ENCODE measurements at regions not wholly inside any gene's neighbourhood (a gene's known extent, or its start where the extent isn't known, plus 50 kb on each side); places are given as distances from the start of the nearest gene placed in this dataset.

GRCh38 chr17:71740866-71741265 is 380.0 kb upstream of the SOX9 start:
- TF ChIP-seq CTCF (IDR thresholded peaks at IDR 0.05; ENCODE audit: low read length) (no peak), EZH2 (IDR thresholded peaks at IDR 0.05; ENCODE audit: borderline replicate concordance, low read length) (no peak)

All from OCI-LY1 (cell line).